GM23338 (cell line): ENCODE measurements at regions not wholly inside any gene's neighbourhood (a gene's known extent, or its start where the extent isn't known, plus 50 kb on each side); places are given as distances from the start of the nearest gene placed in this dataset.

Experiments used
- ATAC-seq: fragments of 200-7000 bp; cut with Tn5 transposase; 3 replicates; pipeline ENCODE4 v1.9.1; 2020
- DNase-seq: peaks from one replicate; pipeline ENCODE4 v3.0.0-alpha.2; 2015; ENCODE audit warnings: low spot score
- H2AFZ ChIP-seq: fragments of 200-600 bp; sonication (generic); 2 replicates; pipeline ENCODE4 v1.8.0; 2016; ENCODE audit warnings: antibody characterized with exemption, mild to moderate bottlenecking, moderate library complexity
- H3F3A ChIP-seq: fragments of 200-600 bp; sonication (generic); replicated peaks from 2 replicates; pipeline ENCODE4 v1.8.0; 2017; ENCODE audit warnings: antibody characterized with exemption, mixed run types, low read depth
- H3K27ac ChIP-seq: fragments of 200-600 bp; sonication (generic); 2 replicates; pipeline ENCODE4 v1.6.1; 2016; ENCODE audit warnings: low read depth
- H3K27me3 ChIP-seq: fragments of 200-600 bp; sonication (generic); 2 replicates; pipeline ENCODE4 v1.8.0; 2016; ENCODE audit warnings: mild to moderate bottlenecking, mixed run types, moderate library complexity; ENCODE audit not compliant: insufficient read depth
- H3K36me3 ChIP-seq: fragments of 200-600 bp; sonication (generic); 2 replicates; pipeline ENCODE4 v1.8.0; 2016; ENCODE audit warnings: mild to moderate bottlenecking; ENCODE audit not compliant: insufficient read depth
- H3K4me1 ChIP-seq: fragments of 200-600 bp; sonication (generic); 2 replicates; pipeline ENCODE4 v1.8.0; 2016; ENCODE audit warnings: mild to moderate bottlenecking, moderate library complexity; ENCODE audit not compliant: insufficient read depth
- H3K4me2 ChIP-seq: fragments of 200-600 bp; sonication (generic); 2 replicates; pipeline ENCODE4 v1.7.1; 2017; ENCODE audit warnings: mixed run types
- H3K4me3 ChIP-seq: fragments of 200-600 bp; sonication (generic); 2 replicates; pipeline ENCODE4 v1.6.1; 2016; ENCODE audit warnings: mixed run types
- H3K79me2 ChIP-seq: fragments of 200-600 bp; sonication (generic); replicated peaks from 2 replicates; pipeline ENCODE4 v1.8.0; 2017; ENCODE audit warnings: mild to moderate bottlenecking; ENCODE audit not compliant: insufficient read depth
- H3K9me2 ChIP-seq: fragments of 200-600 bp; sonication (generic); 2 replicates; pipeline ENCODE4 v1.8.0; 2017; ENCODE audit not compliant: insufficient read depth
- H4K20me1 ChIP-seq: fragments of 200-600 bp; sonication (generic); replicated peaks from 2 replicates; pipeline ENCODE4 v1.8.0; 2017; ENCODE audit warnings: mild to moderate bottlenecking; ENCODE audit not compliant: insufficient read depth
- H3K27ac Mint-ChIP-seq: 2 replicates; pipeline ENCODE4 v1.8.0; 2020; ENCODE audit warnings: inconsistent platforms, mild to moderate bottlenecking, moderate library complexity, mixed read lengths
- H3K27me3 Mint-ChIP-seq: 3 replicates; pipeline ENCODE4 v1.8.0; 2022; ENCODE audit warnings: low read depth, mild to moderate bottlenecking, moderate library complexity, mixed read lengths, inconsistent platforms; ENCODE audit not compliant: insufficient read depth, poor library complexity
- H3K36me3 Mint-ChIP-seq: 3 replicates; pipeline ENCODE4 v1.8.0; 2021; ENCODE audit warnings: low read depth, mild to moderate bottlenecking, inconsistent platforms, moderate library complexity, mixed read lengths
- H3K4me1 Mint-ChIP-seq: 3 replicates; pipeline ENCODE4 v1.8.0; 2020; ENCODE audit warnings: mild to moderate bottlenecking, inconsistent platforms, mixed read lengths
- H3K4me3 Mint-ChIP-seq: 3 replicates; pipeline ENCODE4 v1.8.0; 2021; ENCODE audit warnings: moderate library complexity, mild to moderate bottlenecking, inconsistent platforms, mixed read lengths
- H3K9me3 Mint-ChIP-seq: 3 replicates; pipeline ENCODE4 v1.8.0; 2020; ENCODE audit warnings: moderate library complexity, mild to moderate bottlenecking, inconsistent platforms, mixed read lengths
- CREB1 ChIP-seq: fragments of 250-450 bp; sonication (Bioruptor Pico); IDR thresholded peaks from 2 replicates; pipeline ENCODE4 v1.5.0; 2020; ENCODE audit warnings: low read depth, mild to moderate bottlenecking, moderate library complexity
- EZH2 ChIP-seq: fragments of 200-600 bp; sonication (generic); IDR thresholded peaks from one replicate; pipeline ENCODE4 v1.8.0; 2017; ENCODE audit warnings: antibody characterized with exemption, mild to moderate bottlenecking, low read depth; ENCODE audit not compliant: unreplicated experiment
- EZH2phosphoT487 ChIP-seq: fragments of 200-600 bp; sonication (generic); IDR thresholded peaks from one replicate; pipeline ENCODE4 v1.8.1; 2018; ENCODE audit warnings: antibody characterized with exemption; ENCODE audit not compliant: unreplicated experiment
- JUNB ChIP-seq: IDR thresholded peaks from one replicate; pipeline ENCODE4 v1.6.1; 2016; ENCODE audit warnings: antibody characterized with exemption; ENCODE audit not compliant: unreplicated experiment
- NANOG ChIP-seq: IDR thresholded peaks from 2 replicates; pipeline ENCODE4 v1.6.1; 2016; ENCODE audit warnings: antibody characterized with exemption, borderline replicate concordance
- POLR2AphosphoS5 ChIP-seq: IDR thresholded peaks from 2 replicates; pipeline ENCODE4 v1.6.1; 2016; ENCODE audit warnings: antibody characterized with exemption, low read depth
- STAT1 ChIP-seq: IDR thresholded peaks from one replicate; pipeline ENCODE4 v1.6.1; 2016; ENCODE audit warnings: antibody characterized with exemption; ENCODE audit not compliant: unreplicated experiment
- ZNF114 ChIP-seq: fragments of 250-450 bp; sonication (Bioruptor Pico); IDR thresholded peaks from 2 replicates; pipeline ENCODE4 v1.5.0; 2020; ENCODE audit warnings: mild to moderate bottlenecking, moderate library complexity
- ZNF331 ChIP-seq: fragments of 250-450 bp; sonication (Bioruptor Pico); IDR thresholded peaks from 2 replicates; pipeline ENCODE4 v1.5.0; 2020; ENCODE audit warnings: low read depth, mild to moderate bottlenecking, moderate library complexity
- TF ChIP-seq, protein P1 (sequence below), 2 experiments: fragments of 200-600 bp in 1 of 2; sonication (generic) in 1 of 2; conservative IDR thresholded peaks; 2 replicates each; pipeline versions ENCODE4 v1.5.1 to v1.6.1; 2016 to 2017; ENCODE audit warnings: antibody characterized with exemption in 2 of 2, low read depth in 2 of 2, mild to moderate bottlenecking in 2 of 2, moderate library complexity in 1 of 2
- TF ChIP-seq, protein P2 (sequence below): IDR thresholded peaks from one replicate; pipeline ENCODE4 v1.6.1; 2018; ENCODE audit warnings: antibody characterized with exemption; ENCODE audit not compliant: unreplicated experiment
- TF ChIP-seq, protein P3 (sequence below): fragments of 250-450 bp; sonication (Bioruptor Pico); IDR thresholded peaks from 2 replicates; pipeline ENCODE4 v1.5.0; 2020; ENCODE audit warnings: mild to moderate bottlenecking, moderate library complexity
- TF ChIP-seq, protein P4 (sequence below): IDR thresholded peaks from 2 replicates; pipeline ENCODE4 v1.6.1; 2016; ENCODE audit warnings: antibody characterized with exemption

DNA sequence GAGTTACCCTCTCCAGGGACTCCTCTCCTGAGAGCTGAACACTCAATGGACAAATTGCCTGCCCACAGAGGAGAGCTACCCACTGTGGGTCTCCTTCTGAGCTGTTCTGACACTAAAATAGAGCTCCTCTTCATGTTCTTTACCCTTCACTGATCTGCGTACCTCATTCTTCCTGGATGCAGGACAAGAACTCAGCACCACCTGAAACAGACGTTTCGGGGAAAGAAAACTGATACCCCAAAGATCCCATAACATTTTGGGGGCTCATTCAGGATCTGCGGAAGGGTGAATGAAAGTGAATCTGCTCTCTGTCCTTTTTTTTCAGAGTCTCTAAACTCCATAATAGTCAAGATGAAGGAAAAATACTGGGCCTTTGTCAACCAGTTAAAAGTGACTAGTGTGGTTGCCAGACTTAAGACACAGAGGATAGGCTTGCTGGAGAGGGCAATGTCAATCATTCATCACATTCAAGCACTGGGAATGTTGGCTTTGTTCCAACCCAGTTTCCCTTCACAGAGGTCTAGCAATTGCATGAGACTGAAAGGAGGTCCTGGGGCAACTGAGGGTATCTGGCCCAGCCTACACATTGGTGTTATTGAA, 136.7 kb upstream of the SLITRK6 start:
- H4K20me1 ChIP-seq, result no peaks in the 10 kb centered on the region
- no peaks in the 10 kb centered on the region for H3F3A ChIP-seq
- no peak for TF ChIP-seq POLR2AphosphoS5
- no peak for TF ChIP-seq ZNF114
- TF ChIP-seq, protein P1, sequence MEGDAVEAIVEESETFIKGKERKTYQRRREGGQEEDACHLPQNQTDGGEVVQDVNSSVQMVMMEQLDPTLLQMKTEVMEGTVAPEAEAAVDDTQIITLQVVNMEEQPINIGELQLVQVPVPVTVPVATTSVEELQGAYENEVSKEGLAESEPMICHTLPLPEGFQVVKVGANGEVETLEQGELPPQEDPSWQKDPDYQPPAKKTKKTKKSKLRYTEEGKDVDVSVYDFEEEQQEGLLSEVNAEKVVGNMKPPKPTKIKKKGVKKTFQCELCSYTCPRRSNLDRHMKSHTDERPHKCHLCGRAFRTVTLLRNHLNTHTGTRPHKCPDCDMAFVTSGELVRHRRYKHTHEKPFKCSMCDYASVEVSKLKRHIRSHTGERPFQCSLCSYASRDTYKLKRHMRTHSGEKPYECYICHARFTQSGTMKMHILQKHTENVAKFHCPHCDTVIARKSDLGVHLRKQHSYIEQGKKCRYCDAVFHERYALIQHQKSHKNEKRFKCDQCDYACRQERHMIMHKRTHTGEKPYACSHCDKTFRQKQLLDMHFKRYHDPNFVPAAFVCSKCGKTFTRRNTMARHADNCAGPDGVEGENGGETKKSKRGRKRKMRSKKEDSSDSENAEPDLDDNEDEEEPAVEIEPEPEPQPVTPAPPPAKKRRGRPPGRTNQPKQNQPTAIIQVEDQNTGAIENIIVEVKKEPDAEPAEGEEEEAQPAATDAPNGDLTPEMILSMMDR (conservative IDR thresholded peaks at IDR 0.05; ENCODE audit: low read depth in 2 of 2), result no peak
- no peak for TF ChIP-seq STAT1
- TF ChIP-seq, protein P2, sequence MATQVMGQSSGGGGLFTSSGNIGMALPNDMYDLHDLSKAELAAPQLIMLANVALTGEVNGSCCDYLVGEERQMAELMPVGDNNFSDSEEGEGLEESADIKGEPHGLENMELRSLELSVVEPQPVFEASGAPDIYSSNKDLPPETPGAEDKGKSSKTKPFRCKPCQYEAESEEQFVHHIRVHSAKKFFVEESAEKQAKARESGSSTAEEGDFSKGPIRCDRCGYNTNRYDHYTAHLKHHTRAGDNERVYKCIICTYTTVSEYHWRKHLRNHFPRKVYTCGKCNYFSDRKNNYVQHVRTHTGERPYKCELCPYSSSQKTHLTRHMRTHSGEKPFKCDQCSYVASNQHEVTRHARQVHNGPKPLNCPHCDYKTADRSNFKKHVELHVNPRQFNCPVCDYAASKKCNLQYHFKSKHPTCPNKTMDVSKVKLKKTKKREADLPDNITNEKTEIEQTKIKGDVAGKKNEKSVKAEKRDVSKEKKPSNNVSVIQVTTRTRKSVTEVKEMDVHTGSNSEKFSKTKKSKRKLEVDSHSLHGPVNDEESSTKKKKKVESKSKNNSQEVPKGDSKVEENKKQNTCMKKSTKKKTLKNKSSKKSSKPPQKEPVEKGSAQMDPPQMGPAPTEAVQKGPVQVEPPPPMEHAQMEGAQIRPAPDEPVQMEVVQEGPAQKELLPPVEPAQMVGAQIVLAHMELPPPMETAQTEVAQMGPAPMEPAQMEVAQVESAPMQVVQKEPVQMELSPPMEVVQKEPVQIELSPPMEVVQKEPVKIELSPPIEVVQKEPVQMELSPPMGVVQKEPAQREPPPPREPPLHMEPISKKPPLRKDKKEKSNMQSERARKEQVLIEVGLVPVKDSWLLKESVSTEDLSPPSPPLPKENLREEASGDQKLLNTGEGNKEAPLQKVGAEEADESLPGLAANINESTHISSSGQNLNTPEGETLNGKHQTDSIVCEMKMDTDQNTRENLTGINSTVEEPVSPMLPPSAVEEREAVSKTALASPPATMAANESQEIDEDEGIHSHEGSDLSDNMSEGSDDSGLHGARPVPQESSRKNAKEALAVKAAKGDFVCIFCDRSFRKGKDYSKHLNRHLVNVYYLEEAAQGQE, result no peak
- no peak for TF ChIP-seq EZH2
- TF ChIP-seq CREB1 (CRISPR knock-in tag), result no peak
- TF ChIP-seq, protein P3, sequence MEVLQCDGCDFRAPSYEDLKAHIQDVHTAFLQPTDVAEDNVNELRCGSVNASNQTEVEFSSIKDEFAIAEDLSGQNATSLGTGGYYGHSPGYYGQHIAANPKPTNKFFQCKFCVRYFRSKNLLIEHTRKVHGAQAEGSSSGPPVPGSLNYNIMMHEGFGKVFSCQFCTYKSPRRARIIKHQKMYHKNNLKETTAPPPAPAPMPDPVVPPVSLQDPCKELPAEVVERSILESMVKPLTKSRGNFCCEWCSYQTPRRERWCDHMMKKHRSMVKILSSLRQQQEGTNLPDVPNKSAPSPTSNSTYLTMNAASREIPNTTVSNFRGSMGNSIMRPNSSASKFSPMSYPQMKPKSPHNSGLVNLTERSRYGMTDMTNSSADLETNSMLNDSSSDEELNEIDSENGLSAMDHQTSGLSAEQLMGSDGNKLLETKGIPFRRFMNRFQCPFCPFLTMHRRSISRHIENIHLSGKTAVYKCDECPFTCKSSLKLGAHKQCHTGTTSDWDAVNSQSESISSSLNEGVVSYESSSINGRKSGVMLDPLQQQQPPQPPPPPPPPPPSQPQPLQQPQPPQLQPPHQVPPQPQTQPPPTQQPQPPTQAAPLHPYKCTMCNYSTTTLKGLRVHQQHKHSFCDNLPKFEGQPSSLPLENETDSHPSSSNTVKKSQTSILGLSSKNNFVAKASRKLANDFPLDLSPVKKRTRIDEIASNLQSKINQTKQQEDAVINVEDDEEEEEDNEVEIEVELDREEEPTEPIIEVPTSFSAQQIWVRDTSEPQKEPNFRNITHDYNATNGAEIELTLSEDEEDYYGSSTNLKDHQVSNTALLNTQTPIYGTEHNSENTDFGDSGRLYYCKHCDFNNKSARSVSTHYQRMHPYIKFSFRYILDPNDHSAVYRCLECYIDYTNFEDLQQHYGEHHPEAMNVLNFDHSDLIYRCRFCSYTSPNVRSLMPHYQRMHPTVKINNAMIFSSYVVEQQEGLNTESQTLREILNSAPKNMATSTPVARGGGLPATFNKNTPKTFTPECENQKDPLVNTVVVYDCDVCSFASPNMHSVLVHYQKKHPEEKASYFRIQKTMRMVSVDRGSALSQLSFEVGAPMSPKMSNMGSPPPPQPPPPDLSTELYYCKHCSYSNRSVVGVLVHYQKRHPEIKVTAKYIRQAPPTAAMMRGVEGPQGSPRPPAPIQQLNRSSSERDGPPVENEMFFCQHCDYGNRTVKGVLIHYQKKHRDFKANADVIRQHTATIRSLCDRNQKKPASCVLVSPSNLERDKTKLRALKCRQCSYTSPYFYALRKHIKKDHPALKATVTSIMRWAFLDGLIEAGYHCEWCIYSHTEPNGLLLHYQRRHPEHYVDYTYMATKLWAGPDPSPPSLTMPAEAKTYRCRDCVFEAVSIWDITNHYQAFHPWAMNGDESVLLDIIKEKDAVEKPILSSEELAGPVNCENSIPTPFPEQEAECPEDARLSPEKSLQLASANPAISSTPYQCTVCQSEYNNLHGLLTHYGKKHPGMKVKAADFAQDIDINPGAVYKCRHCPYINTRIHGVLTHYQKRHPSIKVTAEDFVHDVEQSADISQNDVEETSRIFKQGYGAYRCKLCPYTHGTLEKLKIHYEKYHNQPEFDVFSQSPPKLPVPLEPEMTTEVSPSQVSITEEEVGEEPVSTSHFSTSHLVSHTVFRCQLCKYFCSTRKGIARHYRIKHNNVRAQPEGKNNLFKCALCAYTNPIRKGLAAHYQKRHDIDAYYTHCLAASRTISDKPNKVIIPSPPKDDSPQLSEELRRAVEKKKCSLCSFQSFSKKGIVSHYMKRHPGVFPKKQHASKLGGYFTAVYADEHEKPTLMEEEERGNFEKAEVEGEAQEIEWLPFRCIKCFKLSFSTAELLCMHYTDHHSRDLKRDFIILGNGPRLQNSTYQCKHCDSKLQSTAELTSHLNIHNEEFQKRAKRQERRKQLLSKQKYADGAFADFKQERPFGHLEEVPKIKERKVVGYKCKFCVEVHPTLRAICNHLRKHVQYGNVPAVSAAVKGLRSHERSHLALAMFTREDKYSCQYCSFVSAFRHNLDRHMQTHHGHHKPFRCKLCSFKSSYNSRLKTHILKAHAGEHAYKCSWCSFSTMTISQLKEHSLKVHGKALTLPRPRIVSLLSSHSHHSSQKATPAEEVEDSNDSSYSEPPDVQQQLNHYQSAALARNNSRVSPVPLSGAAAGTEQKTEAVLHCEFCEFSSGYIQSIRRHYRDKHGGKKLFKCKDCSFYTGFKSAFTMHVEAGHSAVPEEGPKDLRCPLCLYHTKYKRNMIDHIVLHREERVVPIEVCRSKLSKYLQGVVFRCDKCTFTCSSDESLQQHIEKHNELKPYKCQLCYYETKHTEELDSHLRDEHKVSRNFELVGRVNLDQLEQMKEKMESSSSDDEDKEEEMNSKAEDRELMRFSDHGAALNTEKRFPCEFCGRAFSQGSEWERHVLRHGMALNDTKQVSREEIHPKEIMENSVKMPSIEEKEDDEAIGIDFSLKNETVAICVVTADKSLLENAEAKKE (CRISPR knock-in tag), result no peak
- TF ChIP-seq, protein P4, sequence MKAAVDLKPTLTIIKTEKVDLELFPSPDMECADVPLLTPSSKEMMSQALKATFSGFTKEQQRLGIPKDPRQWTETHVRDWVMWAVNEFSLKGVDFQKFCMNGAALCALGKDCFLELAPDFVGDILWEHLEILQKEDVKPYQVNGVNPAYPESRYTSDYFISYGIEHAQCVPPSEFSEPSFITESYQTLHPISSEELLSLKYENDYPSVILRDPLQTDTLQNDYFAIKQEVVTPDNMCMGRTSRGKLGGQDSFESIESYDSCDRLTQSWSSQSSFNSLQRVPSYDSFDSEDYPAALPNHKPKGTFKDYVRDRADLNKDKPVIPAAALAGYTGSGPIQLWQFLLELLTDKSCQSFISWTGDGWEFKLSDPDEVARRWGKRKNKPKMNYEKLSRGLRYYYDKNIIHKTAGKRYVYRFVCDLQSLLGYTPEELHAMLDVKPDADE, result no peak
- TF ChIP-seq ZNF331 (CRISPR knock-in tag), result no peak
- no peak for TF ChIP-seq JUNB
- no peak for TF ChIP-seq EZH2phosphoT487
- TF ChIP-seq NANOG, result no peak
- Mint-ChIP-seq H3K36me3 (peaks cover 19% of the 10 kb centered on the region), H3K27ac (no peak overlapping the region), H3K4me1 (no peaks in the 10 kb centered on the region), H3K27me3 (no peaks in the 10 kb centered on the region), H3K4me3 (no peak overlapping the region), H3K9me3 (peaks cover 49% of the 10 kb centered on the region)
- H3K36me3 ChIP-seq, result peaks cover 11% of the 10 kb centered on the region
- ATAC-seq (no peak), DNase-seq (peak; percentile 9)
- no peaks in the 10 kb centered on the region for H3K79me2 ChIP-seq
- no peak overlapping the region for H3K4me2 ChIP-seq
- no peaks in the 10 kb centered on the region for H3K27me3 ChIP-seq
- no peaks in the 10 kb centered on the region for H3K4me1 ChIP-seq
- H3K27ac ChIP-seq, result no peak overlapping the region
- no peak overlapping the region for H2AFZ ChIP-seq
- peaks cover 4% of the 10 kb centered on the region; the same call in 1 of the 2 replicates for H3K9me2 ChIP-seq
- no peak overlapping the region for H3K4me3 ChIP-seq
